HUES6 (cell line): ENCODE measurements at regions not wholly inside any gene's neighbourhood (a gene's known extent, or its start where the extent isn't known, plus 50 kb on each side); places are given as distances from the start of the nearest gene placed in this dataset.

ENCODE experiments used
- H3K27ac ChIP-seq: 2 replicates; pipeline ENCODE4 v1.7.0; 2013; ENCODE audit warnings: low read depth, mild to moderate bottlenecking, low read length, inconsistent platforms
- H3K27me3 ChIP-seq: 2 replicates; pipeline ENCODE4 v1.6.1; 2013; ENCODE audit warnings: low read length; ENCODE audit not compliant: control insufficient read depth, insufficient read depth
- H3K36me3 ChIP-seq: 2 replicates; pipeline ENCODE4 v1.6.1; 2013; ENCODE audit warnings: low read length; ENCODE audit not compliant: control insufficient read depth, insufficient read depth
- H3K4me1 ChIP-seq: 2 replicates; pipeline ENCODE4 v1.6.1; 2013; ENCODE audit warnings: low read length; ENCODE audit not compliant: control insufficient read depth, insufficient read depth
- H3K4me3 ChIP-seq: 2 replicates; pipeline ENCODE4 v1.5.1; 2013; ENCODE audit warnings: low read depth, low read length
- H3K9ac ChIP-seq: one replicate; pipeline ENCODE4 v1.6.1; 2013; ENCODE audit warnings: mild to moderate bottlenecking, low read length
- H3K9me3 ChIP-seq: 2 replicates; pipeline ENCODE4 v1.6.1; 2013; ENCODE audit warnings: low read depth, low read length; ENCODE audit not compliant: control insufficient read depth, insufficient read depth

- Histone ChIP-seq H3K27ac (no peak overlapping the region), H3K9me3 (no peaks in the 10 kb centered on the region; the same call in 1 of the 2 replicates), H3K4me3 (no peak overlapping the region), H3K36me3 (no peaks in the 10 kb centered on the region), H3K9ac (no peak overlapping the region), H3K4me1 (no peaks in the 10 kb centered on the region), H3K27me3 (no peaks in the 10 kb centered on the region)
Measured at GRCh38 chr13:73748404-73748803, 385.8 kb downstream of the KLF12 start.

DNA sequence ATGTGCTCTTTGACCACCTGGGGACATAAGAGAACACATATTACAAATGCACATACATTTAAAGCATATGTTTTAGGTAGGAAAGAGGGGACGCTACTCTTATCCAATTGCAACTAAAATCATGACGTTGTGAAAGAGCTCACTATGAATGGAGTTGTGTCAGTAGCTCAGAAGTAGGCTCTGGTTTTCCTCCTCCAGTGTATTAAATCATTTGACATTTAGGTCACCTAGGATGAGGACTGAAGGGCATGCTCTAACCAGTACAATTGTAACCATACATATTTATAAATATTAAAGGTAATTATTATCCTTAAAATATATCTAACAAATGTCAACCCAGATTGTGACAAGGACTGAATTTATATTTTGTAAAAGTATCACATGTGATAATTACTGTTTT lies 389.0 kb downstream of the KLF12 start:
- H3K9ac ChIP-seq = no peak overlapping the region
- no peaks in the 10 kb centered on the region; the same call in 1 of the 2 replicates for H3K9me3 ChIP-seq
- H3K27me3 ChIP-seq = no peaks in the 10 kb centered on the region
- H3K36me3 ChIP-seq = no peaks in the 10 kb centered on the region
- H3K27ac ChIP-seq = no peak overlapping the region
- H3K4me3 ChIP-seq = no peak overlapping the region
- H3K4me1 ChIP-seq = peaks cover 17% of the 10 kb centered on the region

- H3K27ac ChIP-seq = no peak overlapping the region
- peaks cover 17% of the 10 kb centered on the region for H3K4me1 ChIP-seq
- H3K36me3 ChIP-seq = no peaks in the 10 kb centered on the region
- no peak overlapping the region for H3K9ac ChIP-seq
- no peaks in the 10 kb centered on the region for H3K27me3 ChIP-seq
- H3K4me3 ChIP-seq = no peak overlapping the region
- no peaks in the 10 kb centered on the region for H3K9me3 ChIP-seq
Measured at GRCh38 chr13:73742982-73743381, 391.2 kb downstream of the KLF12 start.

GRCh38 chr13:73741742-73742141 lies 392.5 kb downstream of the KLF12 start:
- peaks cover 17% of the 10 kb centered on the region for H3K4me1 ChIP-seq
- H3K27me3 ChIP-seq = no peaks in the 10 kb centered on the region
- no peak overlapping the region for H3K4me3 ChIP-seq
- H3K27ac ChIP-seq = no peak overlapping the region
- no peak overlapping the region for H3K9ac ChIP-seq
- H3K36me3 ChIP-seq = no peaks in the 10 kb centered on the region
- no peaks in the 10 kb centered on the region for H3K9me3 ChIP-seq

- H3K36me3 ChIP-seq = no peaks in the 10 kb centered on the region
- no peak overlapping the region for H3K9ac ChIP-seq
- H3K4me3 ChIP-seq = no peak overlapping the region
- H3K27ac ChIP-seq = no peak overlapping the region
- no peaks in the 10 kb centered on the region for H3K27me3 ChIP-seq
- no peaks in the 10 kb centered on the region for H3K9me3 ChIP-seq
- H3K4me1 ChIP-seq = peaks cover 17% of the 10 kb centered on the region
Measured at GRCh38 chr13:73741111-73741510, 393.1 kb downstream of the KLF12 start.

DNA sequence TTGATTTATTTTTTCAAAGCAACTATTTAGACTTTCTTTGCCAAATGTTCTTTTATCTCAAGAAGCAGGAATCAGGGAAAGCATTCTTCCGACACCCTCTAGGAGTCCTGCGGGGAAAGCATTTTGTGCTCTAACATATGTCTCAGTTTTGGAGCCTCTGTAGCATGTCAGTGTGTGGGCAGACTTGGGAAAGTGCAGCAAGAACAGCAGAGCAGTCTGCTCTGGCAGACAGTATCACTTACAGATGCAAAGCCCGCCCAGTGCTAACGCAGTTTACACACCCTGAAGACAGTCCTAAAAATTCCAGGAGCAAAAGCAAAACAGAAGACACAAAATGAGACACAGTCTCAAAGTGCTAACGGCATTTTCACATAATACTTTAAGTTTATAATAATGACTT lies 393.5 kb downstream of the KLF12 start:
- H3K27ac ChIP-seq = no peak overlapping the region
- no peak overlapping the region for H3K4me3 ChIP-seq
- H3K36me3 ChIP-seq = no peaks in the 10 kb centered on the region
- H3K9me3 ChIP-seq = no peaks in the 10 kb centered on the region
- H3K9ac ChIP-seq = no peak overlapping the region
- H3K4me1 ChIP-seq = peaks cover 17% of the 10 kb centered on the region
- no peaks in the 10 kb centered on the region for H3K27me3 ChIP-seq

GRCh38 chr13:73739394-73739793 lies 394.8 kb downstream of the KLF12 start:
- Histone ChIP-seq H3K9ac (no peak overlapping the region), H3K27ac (no peak overlapping the region), H3K36me3 (no peaks in the 10 kb centered on the region), H3K4me1 (peaks cover 17% of the 10 kb centered on the region), H3K4me3 (no peak overlapping the region), H3K9me3 (no peaks in the 10 kb centered on the region), H3K27me3 (no peaks in the 10 kb centered on the region)

DNA sequence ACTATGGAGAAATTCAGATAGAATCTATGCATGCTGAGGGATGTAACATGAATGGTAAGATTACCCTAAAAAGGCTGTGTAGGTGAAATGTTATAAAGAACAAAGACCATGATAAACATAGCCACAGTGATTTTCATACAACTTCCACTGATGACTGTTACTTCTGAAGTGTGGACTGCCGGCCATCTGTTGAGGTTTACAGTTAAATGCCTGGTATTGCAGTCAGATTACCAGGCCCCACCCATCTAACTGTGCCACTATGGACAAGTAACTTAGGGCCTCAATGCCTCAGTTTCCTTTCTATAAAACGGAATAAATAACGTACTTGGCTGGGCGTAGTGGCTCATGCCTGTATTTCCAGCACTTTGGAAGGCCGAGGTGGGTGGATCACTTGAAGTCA lies 395.6 kb downstream of the KLF12 start:
- Histone ChIP-seq H3K9me3 (no peaks in the 10 kb centered on the region), H3K9ac (no peak overlapping the region), H3K27me3 (no peaks in the 10 kb centered on the region), H3K27ac (no peak overlapping the region), H3K4me1 (peaks cover 17% of the 10 kb centered on the region), H3K4me3 (no peak overlapping the region), H3K36me3 (no peaks in the 10 kb centered on the region)

DNA sequence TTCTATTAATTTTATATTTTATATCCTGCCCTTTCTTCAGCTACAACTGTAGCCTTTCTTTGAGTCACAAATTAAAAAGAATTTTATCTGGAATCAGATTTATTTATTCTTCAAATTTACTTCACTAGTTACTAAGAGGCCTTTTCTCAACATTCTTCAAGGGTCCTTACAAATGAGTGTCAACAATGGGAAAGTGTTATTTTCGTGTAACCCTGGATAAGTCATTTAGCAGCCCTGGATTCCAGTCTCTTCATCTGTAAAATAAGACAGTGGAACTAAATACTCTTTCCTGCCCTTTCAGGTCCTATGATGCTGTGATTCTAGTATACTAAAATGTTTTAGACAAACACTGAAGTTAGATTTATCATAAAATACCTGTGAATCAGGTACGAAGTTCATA lies 397.0 kb downstream of the KLF12 start:
- H3K4me1 ChIP-seq = peaks cover 17% of the 10 kb centered on the region
- H3K4me3 ChIP-seq = no peak overlapping the region
- no peaks in the 10 kb centered on the region for H3K36me3 ChIP-seq
- H3K9ac ChIP-seq = no peak overlapping the region
- no peaks in the 10 kb centered on the region for H3K9me3 ChIP-seq
- H3K27me3 ChIP-seq = no peaks in the 10 kb centered on the region
- H3K27ac ChIP-seq = no peak overlapping the region

- Histone ChIP-seq H3K4me1 (peaks cover 22% of the 10 kb centered on the region), H3K9me3 (no peaks in the 10 kb centered on the region), H3K36me3 (no peaks in the 10 kb centered on the region)
Measured at GRCh38 chr13:73733706-73734105, 400.5 kb downstream of the KLF12 start.

GRCh38 chr13:73732350-73732749 lies 401.9 kb downstream of the KLF12 start:
- Histone ChIP-seq H3K9ac (no peak overlapping the region), H3K4me1 (peaks cover 22% of the 10 kb centered on the region), H3K9me3 (no peaks in the 10 kb centered on the region), H3K4me3 (no peak overlapping the region), H3K27ac (no peak overlapping the region), H3K36me3 (no peaks in the 10 kb centered on the region), H3K27me3 (no peaks in the 10 kb centered on the region)

More at GRCh38 chr13:73733706-73734105, 400.5 kb downstream of the KLF12 start:
- H3K4me3 ChIP-seq = no peak overlapping the region
- no peak overlapping the region for H3K9ac ChIP-seq
- H3K27me3 ChIP-seq = no peaks in the 10 kb centered on the region
- no peak overlapping the region for H3K27ac ChIP-seq

DNA sequence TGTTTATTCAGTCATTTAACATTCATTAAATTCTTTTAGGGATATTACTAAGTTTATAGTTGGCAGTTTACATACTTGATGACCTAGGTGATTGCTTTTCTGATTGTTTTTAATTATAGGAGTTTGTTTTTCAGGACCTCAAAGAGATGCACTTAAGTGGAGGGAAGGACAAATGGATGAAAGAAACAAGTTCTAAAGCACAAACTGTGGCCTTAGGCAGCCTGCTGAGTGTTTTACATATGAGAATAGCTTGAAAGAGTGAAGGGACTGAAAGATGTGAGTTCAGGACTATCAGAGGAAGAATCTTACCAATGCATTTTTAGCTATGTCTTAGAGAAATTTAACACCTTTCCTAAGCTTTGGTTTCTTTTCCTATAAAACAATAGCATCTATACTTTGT lies 402.6 kb downstream of the KLF12 start:
- Histone ChIP-seq H3K9ac (no peak overlapping the region), H3K27me3 (no peaks in the 10 kb centered on the region), H3K4me3 (no peak overlapping the region), H3K36me3 (no peaks in the 10 kb centered on the region), H3K27ac (no peak overlapping the region), H3K9me3 (no peaks in the 10 kb centered on the region), H3K4me1 (peaks cover 22% of the 10 kb centered on the region)
